ENCODE measurements at regions not wholly inside any gene's neighbourhood (a gene's known extent, or its start where the extent isn't known, plus 50 kb on each side); places are given as distances from the start of the nearest gene placed in this dataset.

DNA sequence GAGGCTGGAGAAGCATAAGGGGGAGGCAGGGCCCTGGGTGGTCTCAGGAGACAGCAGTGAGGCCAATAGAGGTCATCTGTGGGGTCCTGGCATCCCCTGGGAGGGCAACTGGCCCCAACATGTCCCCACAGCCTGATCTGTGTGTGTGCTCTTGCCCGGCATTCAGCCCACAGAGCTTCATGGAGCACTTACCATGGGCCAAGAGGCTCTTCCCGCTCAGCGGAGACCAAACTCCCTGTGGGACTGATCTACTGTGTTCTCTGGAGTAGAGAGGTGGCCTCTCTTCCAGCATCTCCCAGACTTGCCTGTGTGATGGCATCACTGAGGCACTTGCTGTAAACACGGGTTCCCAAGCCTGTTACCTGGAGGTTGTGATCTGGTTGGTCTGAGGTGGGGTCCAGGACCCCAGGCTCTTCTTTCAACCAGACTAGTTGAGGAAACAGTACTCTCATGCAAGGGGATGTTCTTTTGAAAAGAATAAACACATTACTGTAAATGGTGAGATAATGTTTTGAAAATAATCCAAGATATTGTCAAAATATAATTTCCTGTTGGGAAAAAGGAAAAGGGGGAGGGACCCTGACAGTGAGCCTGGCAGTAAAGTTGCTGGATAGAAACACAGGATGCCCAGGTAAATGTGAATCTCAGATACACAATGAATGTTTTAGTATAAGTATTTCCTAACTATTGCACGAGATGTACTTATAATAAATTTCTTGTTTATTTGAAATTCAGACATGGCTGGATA is 67.6 kb downstream of the SOWAHC start:
- H3K9me3 Mint-ChIP-seq = no peaks in the 10 kb centered on the region
- DNase-seq (ENCODE audit: low spot score in 2 of 2, unreplicated experiment in 2 of 2) = no peak
- no peaks in the 10 kb centered on the region for H3K27me3 Mint-ChIP-seq (ENCODE audit: low read depth)
- no peaks in the 10 kb centered on the region for H3K36me3 Mint-ChIP-seq
- peak overlapping the region; percentile 95 for H3K27ac Mint-ChIP-seq
- TF ChIP-seq CTCF (IDR thresholded peaks at IDR 0.05; ENCODE audit: unreplicated experiment) = no peak
- H3K4me1 Mint-ChIP-seq = peaks cover 55% of the 10 kb centered on the region
- H3K4me3 Mint-ChIP-seq = no peak overlapping the region

GRCh38 chr2:109683452-109683851 is 69.3 kb downstream of the SOWAHC start:
- no peaks in the 10 kb centered on the region for H3K36me3 Mint-ChIP-seq
- peak overlapping the region; percentile 57 for H3K27ac Mint-ChIP-seq
- peaks cover 47% of the 10 kb centered on the region for H3K4me1 Mint-ChIP-seq
- no peak overlapping the region for H3K4me3 Mint-ChIP-seq
- DNase-seq (ENCODE audit: low spot score in 2 of 2, unreplicated experiment in 2 of 2) = no peak
- H3K27me3 Mint-ChIP-seq (ENCODE audit: low read depth) = no peaks in the 10 kb centered on the region
- no peaks in the 10 kb centered on the region for H3K9me3 Mint-ChIP-seq
- no peak for TF ChIP-seq CTCF (IDR thresholded peaks at IDR 0.05; ENCODE audit: unreplicated experiment)

- no peaks in the 10 kb centered on the region for H3K9me3 Mint-ChIP-seq
- no peak for TF ChIP-seq CTCF (IDR thresholded peaks at IDR 0.05; ENCODE audit: unreplicated experiment)
- peak overlapping the region; percentile 23 for H3K27ac Mint-ChIP-seq
- H3K27me3 Mint-ChIP-seq (ENCODE audit: low read depth) = no peaks in the 10 kb centered on the region
- peaks cover 52% of the 10 kb centered on the region for H3K4me1 Mint-ChIP-seq
- H3K36me3 Mint-ChIP-seq = no peaks in the 10 kb centered on the region
- no peak for DNase-seq (ENCODE audit: low spot score in 2 of 2, unreplicated experiment in 2 of 2)
- no peak overlapping the region for H3K4me3 Mint-ChIP-seq
These were observed 71.3 kb downstream of the SOWAHC start for GRCh38 chr2:109685453-109685852.

- H3K27me3 Mint-ChIP-seq (ENCODE audit: low read depth) = no peaks in the 10 kb centered on the region
- peak overlapping the region; percentile 2 for H3K4me3 Mint-ChIP-seq
- H3K27ac Mint-ChIP-seq = peak overlapping the region; percentile 19
- no peaks in the 10 kb centered on the region for H3K9me3 Mint-ChIP-seq
- no peak for TF ChIP-seq CTCF (IDR thresholded peaks at IDR 0.05; ENCODE audit: unreplicated experiment)
- no peak for DNase-seq (ENCODE audit: low spot score in 2 of 2, unreplicated experiment in 2 of 2)
- H3K36me3 Mint-ChIP-seq = no peaks in the 10 kb centered on the region
- peaks cover 50% of the 10 kb centered on the region for H3K4me1 Mint-ChIP-seq
These were observed 72.8 kb downstream of the SOWAHC start for GRCh38 chr2:109686921-109687320.

DNA sequence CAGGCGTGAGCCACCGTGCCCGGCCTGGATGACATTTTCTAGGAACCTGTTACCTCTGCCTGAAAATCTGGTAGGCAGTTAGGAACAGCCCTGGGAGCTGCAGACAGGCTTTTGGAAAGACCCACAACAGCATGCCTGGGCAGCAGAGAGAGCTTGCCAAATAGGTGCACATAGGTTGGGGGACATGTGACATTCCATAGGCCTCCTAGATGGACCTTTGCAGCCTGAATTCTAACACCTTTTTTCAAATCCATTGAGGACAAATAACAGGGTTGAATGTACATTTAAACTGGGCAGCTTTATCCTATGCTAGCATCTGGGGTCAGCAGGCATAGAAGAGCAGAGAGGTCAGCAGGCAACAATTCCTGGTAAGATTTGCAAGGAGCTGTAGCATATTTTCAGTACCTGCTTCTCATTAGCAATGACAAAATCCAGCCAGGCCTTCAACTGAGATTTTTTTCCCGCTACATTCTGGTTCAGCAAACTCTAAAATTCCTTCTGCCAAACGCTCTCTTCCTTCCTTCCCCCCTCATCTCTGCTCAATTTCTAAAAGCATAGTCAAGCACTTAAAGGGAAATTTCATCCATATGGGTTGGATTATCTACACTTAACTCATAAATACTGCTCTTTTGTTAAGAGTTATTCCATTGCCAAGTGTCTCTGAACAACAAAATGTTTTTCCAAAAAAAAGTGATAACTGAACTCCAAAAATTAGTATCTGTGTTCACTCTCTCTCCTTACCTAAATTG is 75.2 kb downstream of the SOWAHC start:
- H3K9me3 Mint-ChIP-seq = no peaks in the 10 kb centered on the region
- H3K27me3 Mint-ChIP-seq (ENCODE audit: low read depth) = no peaks in the 10 kb centered on the region
- peak overlapping the region; percentile 25 for H3K27ac Mint-ChIP-seq
- H3K4me3 Mint-ChIP-seq = no peak overlapping the region
- peaks cover 66% of the 10 kb centered on the region for H3K4me1 Mint-ChIP-seq
- no peak for DNase-seq (ENCODE audit: low spot score in 2 of 2, unreplicated experiment in 2 of 2)
- no peaks in the 10 kb centered on the region for H3K36me3 Mint-ChIP-seq
- TF ChIP-seq CTCF (IDR thresholded peaks at IDR 0.05; ENCODE audit: unreplicated experiment) = no peak

Data from mesothelial cell of epicardium (in vitro differentiated cells).